GM21526 (cell line): ENCODE measurements at regions not wholly inside any gene's neighbourhood (a gene's known extent, or its start where the extent isn't known, plus 50 kb on each side); places are given as distances from the start of the nearest gene placed in this dataset.

Source experiments
- ATAC-seq: cut with Tn5 transposase; IDR thresholded peaks from one replicate; pipeline ENCODE4 v1.9.1; 2021; ENCODE audit warnings: moderate library complexity; ENCODE audit not compliant: unreplicated experiment, low FRiP score

DNA sequence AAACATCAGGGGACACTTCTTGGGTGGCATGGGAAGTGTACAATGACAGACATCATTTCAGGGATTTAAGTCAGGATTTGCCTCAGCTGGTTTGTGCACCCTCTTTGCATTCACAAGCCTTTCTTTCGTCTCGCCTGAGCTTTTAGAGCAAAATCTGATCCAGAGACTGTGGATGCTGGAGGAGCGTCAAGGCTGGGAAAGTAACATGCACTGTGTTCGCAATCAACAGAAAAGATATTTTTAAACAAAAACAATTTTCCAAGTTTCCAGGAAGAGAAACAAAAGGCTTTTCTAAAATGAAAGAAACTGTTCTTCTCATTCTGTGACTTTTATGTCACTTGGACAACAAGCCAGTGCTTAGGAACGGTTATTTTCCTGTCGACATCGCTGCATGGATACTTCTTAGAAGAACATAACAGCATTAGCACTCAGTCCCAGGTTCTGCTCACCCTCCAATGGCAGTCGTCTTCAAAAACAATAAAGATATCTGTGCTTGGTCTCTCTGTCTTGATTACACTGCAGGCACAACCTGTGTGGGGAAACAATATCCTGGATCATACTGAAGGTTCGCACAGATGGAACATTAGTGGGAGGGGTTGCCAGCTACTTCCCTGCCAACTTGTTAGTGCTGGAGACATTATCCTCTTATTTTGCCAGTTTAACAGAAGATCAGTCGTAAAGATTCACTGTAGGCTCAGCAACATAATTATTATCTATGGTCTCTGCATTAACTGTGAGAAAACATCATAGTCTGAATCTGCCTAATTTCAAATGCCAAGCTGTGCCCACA, 403.3 kb upstream of the ATP2B1 start:
- no peak for ATAC-seq

DNA sequence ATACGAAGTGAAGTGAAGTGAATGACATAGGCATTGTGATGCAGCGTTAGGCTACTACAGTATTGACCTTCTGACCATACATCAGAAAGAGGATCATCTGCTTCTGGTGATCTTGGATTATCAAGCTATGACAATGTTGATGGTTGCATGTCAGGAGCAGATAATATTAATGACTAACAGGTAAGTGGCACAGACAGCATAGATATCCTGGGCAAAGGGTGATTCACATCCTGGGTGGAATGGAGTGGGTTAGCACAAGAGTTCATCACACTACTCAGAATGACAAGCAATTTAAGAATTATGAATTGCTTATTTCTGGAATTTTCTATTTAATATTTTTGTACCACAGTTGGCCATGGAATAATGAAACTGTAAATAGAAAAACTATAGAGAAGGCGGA, 397.9 kb upstream of the ATP2B1 start:
- no peak for ATAC-seq

GRCh38 chr12:90102957-90103652, 394.5 kb upstream of the ATP2B1 start:
- ATAC-seq, result peak; percentile 79

GRCh38 chr12:90100579-90100978, 391.9 kb upstream of the ATP2B1 start:
- ATAC-seq, result no peak

- no peak for ATAC-seq
These were observed 390.6 kb upstream of the ATP2B1 start for GRCh38 chr12:90099288-90099687.

- no peak for ATAC-seq
These were observed 389.6 kb upstream of the ATP2B1 start for GRCh38 chr12:90098132-90098779.

- ATAC-seq, result no peak
These were observed 383.2 kb upstream of the ATP2B1 start for GRCh38 chr12:90091809-90092208.

DNA sequence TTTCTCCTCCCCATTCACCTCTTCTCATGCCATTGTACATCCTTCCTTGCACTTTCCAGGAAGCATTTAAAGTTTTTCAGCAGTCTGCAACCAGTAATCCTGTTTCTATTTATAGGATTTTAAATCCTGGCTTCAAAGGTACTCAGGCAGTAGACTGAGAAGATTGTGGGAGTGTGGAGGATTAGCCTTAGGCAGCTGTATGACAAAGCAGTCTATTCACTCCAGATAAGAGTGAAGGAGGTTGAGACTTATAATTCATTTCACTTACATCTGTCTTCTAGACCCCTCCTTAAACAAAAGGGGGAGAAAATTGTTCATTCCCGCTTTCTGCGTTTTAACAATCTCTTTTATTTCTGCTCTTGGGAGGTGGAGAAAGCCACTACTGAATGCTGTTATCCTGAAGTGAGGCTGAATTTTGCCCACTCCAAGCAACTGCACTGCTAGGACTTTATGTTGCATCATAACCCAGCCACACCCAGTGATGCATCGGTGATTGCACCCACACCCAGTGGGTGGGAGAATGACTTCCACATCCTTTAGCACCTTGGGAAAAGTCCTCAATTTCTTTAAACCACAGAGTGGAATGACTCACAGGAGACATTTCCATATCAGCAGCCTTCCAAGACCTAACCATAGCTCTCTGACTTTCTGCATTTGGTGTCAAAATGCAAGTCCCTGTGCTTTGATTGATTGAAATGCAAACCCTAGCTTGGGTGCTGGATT, 382.5 kb upstream of the ATP2B1 start:
- no peak for ATAC-seq

GRCh38 chr12:90086281-90086680, 377.6 kb upstream of the ATP2B1 start:
- ATAC-seq, result no peak

- ATAC-seq, result no peak
These were observed 377.0 kb upstream of the ATP2B1 start for GRCh38 chr12:90085494-90086274.

DNA sequence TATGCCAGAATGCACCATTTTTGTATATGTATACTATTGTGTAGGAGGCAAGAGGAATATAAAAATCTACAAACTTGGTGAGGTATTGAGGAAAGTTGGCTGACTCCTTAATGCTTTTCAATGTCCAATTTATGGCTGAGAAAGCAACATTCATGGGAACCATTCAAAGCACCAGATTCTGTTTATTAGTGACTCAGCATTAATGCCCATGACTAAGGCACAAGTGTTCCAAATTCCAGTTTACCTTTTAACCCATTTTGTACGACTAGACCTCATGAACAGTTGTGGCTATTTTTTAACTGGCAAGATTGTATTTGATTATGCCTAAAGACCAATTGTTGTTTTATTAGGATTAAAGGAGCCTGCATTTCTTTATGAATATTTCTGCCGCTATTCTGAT, 375.4 kb upstream of the ATP2B1 start:
- ATAC-seq, result no peak

- ATAC-seq, result no peak
These were observed 372.0 kb upstream of the ATP2B1 start for GRCh38 chr12:90080616-90081015.

GRCh38 chr12:90079529-90080210, 371.0 kb upstream of the ATP2B1 start:
- ATAC-seq, result no peak

DNA sequence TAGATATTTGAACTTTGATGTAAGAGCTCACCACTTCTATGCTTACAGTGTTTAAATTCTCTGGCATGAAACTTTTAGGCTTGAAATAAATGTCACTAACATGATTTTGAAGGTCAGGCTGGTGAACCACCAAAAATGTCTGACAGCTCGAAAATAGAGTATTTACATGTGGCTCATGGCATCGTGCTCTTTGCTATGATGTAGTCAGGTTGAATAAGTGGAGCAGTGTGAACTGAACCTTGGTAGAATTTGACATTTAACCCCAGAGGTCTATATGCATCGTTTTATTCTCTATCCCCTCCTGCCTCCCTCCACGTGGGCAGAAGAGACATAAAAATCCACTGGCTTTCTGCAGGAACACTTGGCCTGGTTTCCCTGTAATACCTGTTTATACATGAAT, 369.7 kb upstream of the ATP2B1 start:
- ATAC-seq, result no peak

DNA sequence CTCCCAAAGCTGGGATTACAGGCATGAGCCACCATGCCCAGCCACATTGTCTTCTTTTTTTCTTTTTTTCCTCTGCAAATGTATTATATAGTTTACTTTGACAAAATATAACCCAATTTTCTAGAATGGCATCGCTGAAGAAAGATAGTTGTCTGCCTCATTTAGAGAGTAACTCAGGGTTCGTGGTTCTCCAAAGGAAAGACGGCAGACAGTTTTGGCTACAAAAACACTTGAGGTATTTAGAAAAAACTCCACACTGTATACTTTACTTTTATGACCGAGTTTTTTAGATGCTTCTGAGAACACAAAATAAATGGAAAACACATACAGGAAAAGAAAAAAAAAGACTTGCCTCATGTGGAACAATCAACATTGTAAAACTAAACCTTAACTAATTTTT, 369.1 kb upstream of the ATP2B1 start:
- no peak for ATAC-seq

- no peak for ATAC-seq
These were observed 368.2 kb upstream of the ATP2B1 start for GRCh38 chr12:90076851-90077319.

- no peak for ATAC-seq
These were observed 367.0 kb upstream of the ATP2B1 start for GRCh38 chr12:90075685-90076084.

GRCh38 chr12:90074086-90074485, 365.4 kb upstream of the ATP2B1 start:
- peak; percentile 80 for ATAC-seq

GRCh38 chr12:90071996-90072395, 363.4 kb upstream of the ATP2B1 start:
- no peak for ATAC-seq

DNA sequence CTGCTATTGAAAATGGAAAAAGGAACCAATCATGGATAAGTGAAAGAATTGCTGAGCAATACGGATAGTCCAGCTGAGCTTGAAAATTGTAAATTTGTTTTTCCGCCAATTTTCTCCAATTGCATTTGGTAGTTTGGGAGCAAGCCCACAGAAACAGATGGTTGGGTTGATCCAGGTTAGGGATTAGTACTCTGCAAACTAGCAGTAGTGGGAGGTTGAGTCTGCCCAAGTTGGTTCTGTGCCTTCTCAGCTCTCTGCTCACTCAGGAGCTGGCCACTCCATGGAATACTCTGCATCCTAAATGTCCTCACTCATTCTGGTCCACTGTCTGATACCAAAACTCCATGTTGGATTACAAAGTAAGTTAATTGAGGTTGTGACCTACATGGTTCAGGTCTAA, 361.1 kb upstream of the ATP2B1 start:
- no peak for ATAC-seq
